Nucleus accumbens (tissue), 56 donors: ENCODE measurements at regions not wholly inside any gene's neighbourhood (a gene's known extent, or its start where the extent isn't known, plus 50 kb on each side); places are given as distances from the start of the nearest gene placed in this dataset.
"Not testable (repeated sequence)": the region's sequence is repeated elsewhere in the genome, so short reads cannot be mapped to it uniquely, and the experiment has no call there.

Experiments
- DNase-seq, 56 donors: peaks; one replicate each; lab custom pipeline; 2025; lab: John Stamatoyannopoulos, UW

- DNase-seq: peak in 1 of 56 donors; percentile 7
Measured at GRCh38 chr20:51271931-51272330, 249.0 kb upstream of the KCNG1 start.

GRCh38 chr20:51271289-51271688, 248.4 kb upstream of the KCNG1 start:
- DNase-seq: not testable (repeated sequence)

GRCh38 chr20:51269671-51270070, 246.8 kb upstream of the KCNG1 start:
- DNase-seq: no peak

- no peak for DNase-seq
Measured at GRCh38 chr20:51267679-51268078, 244.8 kb upstream of the KCNG1 start.

- no peak for DNase-seq
Measured at GRCh38 chr20:51266353-51266752, 243.4 kb upstream of the KCNG1 start.

- no peak for DNase-seq
Measured at GRCh38 chr20:51265361-51265760, 242.5 kb upstream of the KCNG1 start.

GRCh38 chr20:51262240-51262639, 239.3 kb upstream of the KCNG1 start:
- DNase-seq: no peak

- DNase-seq: no peak
Measured at GRCh38 chr20:51259455-51259854, 236.5 kb upstream of the KCNG1 start.

- no peak for DNase-seq
Measured at GRCh38 chr20:51258582-51259165, 235.8 kb upstream of the KCNG1 start.

GRCh38 chr20:51255417-51255816, 232.5 kb upstream of the KCNG1 start:
- DNase-seq: no peak

- DNase-seq: no peak
Measured at GRCh38 chr20:51253280-51253679, 230.4 kb upstream of the KCNG1 start.

- DNase-seq: no peak
Measured at GRCh38 chr20:51249781-51250180, 226.9 kb upstream of the KCNG1 start.

- DNase-seq: peak in 2 of 56 donors; percentile 1 to 5
Measured at GRCh38 chr20:51249215-51249614, 226.3 kb upstream of the KCNG1 start.

GRCh38 chr20:51244466-51244865, 221.6 kb upstream of the KCNG1 start:
- no peak for DNase-seq

GRCh38 chr20:51238675-51239305, 215.9 kb upstream of the KCNG1 start:
- DNase-seq: no peak

GRCh38 chr20:51237791-51238190, 214.9 kb upstream of the KCNG1 start:
- DNase-seq: no peak

- no peak for DNase-seq
Measured at GRCh38 chr20:51237278-51237677, 214.4 kb upstream of the KCNG1 start.

GRCh38 chr20:51236421-51236820, 213.5 kb upstream of the KCNG1 start:
- DNase-seq: no peak

- DNase-seq: no peak
Measured at GRCh38 chr20:51233345-51233744, 210.4 kb upstream of the KCNG1 start.

- no peak for DNase-seq
Measured at GRCh38 chr20:51230727-51231126, 207.8 kb upstream of the KCNG1 start.

GRCh38 chr20:51228763-51229162, 205.9 kb upstream of the KCNG1 start:
- DNase-seq: no peak

GRCh38 chr20:51227744-51228143, 204.8 kb upstream of the KCNG1 start:
- no peak for DNase-seq
